GM21723 (cell line): ENCODE measurements at regions not wholly inside any gene's neighbourhood (a gene's known extent, or its start where the extent isn't known, plus 50 kb on each side); places are given as distances from the start of the nearest gene placed in this dataset.
"Not testable (repeated sequence)": the region's sequence is repeated elsewhere in the genome, so short reads cannot be mapped to it uniquely, and the experiment has no call there.

Experiments
- ATAC-seq: cut with Tn5 transposase; IDR thresholded peaks from one replicate; pipeline ENCODE4 v1.9.1; 2021; ENCODE audit warnings: mild to moderate bottlenecking, moderate library complexity; ENCODE audit not compliant: unreplicated experiment

DNA sequence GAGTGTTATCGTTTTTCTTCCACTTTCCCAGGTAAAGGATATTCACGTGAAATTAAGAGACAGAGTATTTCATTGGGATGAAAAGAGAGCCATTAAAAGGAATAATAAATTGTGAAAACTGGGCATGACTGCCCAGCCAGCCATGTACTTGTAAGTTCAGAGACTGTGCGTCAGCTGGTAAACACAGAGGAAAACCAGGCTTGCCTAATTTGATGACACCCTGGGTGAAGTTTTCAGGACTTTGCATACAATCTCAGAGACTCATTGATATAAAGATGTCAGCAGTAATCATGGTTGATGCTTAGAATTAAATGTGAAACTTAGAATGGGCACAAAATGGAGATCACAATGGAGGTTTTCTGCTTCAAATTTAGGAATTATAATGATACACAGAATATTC, 153.5 kb upstream of the ZEB2 start:
- ATAC-seq, result no peak

DNA sequence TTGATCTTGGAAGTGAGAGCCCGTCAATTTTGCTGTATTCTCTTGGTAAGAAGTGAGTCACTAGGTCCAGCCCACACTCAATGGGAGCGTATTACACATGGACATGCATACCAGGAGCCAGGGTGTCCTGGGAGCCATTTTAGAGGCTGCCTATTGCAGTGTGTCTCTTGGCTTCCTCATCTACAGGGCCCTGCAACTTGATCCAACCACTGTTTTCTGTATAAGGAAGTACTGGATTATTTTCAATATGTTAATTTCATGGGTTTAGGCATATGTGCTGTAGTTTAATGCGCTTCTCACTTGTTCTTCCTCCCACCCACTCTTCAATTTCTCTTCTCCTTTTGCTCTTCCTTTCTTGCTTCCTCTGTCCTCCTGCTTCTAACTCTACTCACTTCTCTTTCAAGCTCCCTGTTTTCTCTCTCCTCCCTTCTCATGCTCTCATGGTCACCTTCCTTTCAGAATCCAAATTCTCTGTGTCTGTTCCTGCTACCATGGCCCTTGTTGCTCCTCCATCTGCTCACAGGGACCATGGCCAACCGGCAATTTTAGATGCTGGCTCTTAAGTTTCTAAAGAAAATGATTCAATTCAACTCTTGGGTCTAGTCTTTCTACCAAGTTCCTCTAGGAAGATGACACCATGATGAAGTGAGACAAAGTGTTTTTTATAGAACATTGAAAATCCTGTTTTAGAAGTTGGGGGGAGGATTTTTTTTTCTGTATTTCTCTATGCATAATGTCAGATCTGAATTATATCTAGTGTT, 152.0 kb upstream of the ZEB2 start:
- ATAC-seq, result no peak

- no peak for ATAC-seq
Measured at GRCh38 chr2:144670738-144671137, 150.8 kb upstream of the ZEB2 start.

- ATAC-seq, result no peak
Measured at GRCh38 chr2:144670080-144670479, 150.2 kb upstream of the ZEB2 start.

DNA sequence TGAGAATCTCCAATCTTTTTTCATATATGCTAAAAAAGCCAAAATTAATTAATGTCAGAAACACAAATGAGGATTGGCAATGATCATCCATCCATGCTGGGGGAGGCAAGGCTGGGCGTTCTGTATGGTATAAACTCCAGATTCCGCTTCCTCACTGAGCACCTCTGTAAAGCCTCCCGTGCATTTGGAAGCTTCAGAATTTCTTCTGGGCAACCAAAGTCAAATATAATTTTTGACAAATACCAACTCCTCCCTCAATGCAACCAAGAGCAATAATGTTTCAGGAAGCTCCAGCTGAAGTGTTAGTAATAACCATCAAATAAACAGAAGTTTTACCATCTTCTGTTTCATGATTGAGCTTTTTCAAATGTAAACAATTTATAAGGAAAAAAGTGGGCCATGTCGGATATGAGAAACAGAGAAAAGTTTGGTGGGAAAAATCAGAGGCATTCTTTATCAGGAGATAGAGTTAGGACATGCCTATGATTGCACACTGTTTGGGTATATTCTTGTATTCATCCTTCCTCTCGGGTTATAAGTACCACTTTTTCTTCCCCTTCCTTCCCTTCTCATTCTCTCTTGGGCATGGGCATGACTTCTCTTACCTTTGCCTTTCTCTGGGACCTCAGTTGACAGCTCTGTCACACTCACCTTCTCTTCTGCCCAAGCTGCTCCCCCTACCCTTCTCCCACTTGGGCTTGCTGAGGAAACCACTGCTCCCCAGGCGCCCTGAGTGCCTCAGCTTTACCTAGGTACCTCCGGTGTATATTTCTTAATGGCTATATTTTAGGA, 149.5 kb upstream of the ZEB2 start:
- ATAC-seq, result no peak

DNA sequence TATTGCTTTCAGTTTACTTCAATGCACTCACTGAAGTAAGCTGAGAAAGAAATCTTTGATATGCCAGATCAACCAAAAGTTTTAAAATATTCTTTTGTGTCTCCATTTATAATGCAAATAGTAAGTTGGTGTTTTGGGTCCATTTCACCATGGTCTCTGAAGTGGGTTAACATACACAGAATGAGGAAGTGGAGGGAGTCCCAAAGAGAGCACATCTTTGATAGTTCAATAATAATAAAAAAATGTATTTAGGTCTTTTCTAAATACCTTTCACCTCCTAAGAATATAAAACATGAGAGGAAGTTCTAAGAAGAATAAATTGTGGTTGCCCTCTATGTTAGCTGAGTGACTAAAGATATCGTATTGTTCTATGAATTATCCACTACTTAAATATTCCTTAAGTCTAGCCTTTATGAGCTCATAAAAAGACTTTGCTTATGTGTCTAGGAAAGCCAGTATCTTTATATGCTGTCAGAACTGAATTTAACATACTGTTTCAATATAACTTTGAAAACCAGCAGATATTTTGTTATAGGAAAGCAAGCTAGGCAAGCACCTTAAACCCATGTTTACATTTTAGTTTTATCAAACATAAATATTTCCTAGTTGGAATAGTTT, 148.7 kb upstream of the ZEB2 start:
- no peak for ATAC-seq

- no peak for ATAC-seq
Measured at GRCh38 chr2:144666032-144666431, 146.1 kb upstream of the ZEB2 start.

GRCh38 chr2:144663207-144663606, 143.3 kb upstream of the ZEB2 start:
- ATAC-seq, result no peak

DNA sequence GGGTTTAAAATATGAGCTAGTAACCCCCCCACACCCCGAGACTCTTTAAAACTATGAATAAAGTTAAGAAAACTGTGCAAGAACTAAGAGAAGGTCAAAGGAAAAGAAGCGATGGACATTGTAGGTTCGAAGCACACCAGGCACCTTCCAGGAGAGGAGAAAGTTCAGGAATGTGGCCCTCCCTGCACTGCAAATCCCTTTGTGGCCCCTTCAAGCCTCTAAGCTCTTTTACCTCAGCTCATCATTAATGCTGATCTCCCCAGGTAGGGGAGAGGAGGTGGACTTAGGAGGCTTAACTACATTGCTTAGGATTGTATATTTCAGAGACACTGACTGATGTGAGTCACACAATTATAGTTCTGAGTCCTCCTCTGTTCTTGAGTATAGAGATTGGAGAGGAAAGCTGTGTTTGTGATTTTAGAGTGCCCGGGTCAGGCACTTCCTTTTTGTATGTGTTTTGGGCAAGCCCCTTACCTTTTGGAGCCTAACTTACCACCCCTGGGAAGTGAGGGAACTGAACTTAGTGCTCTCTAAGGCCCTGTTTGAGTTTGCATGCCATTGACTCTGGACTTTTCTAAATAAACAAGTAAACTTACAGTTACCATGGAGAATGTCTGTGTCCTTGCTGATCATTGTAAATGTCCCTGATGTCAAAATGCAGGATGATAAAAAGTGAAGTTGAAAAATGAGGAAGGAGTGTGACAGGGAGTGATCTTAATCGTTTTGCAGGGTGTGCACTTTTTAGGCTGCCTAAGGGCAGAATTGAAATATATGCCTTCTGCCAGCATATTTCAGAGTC, 140.8 kb upstream of the ZEB2 start:
- ATAC-seq, result no peak

DNA sequence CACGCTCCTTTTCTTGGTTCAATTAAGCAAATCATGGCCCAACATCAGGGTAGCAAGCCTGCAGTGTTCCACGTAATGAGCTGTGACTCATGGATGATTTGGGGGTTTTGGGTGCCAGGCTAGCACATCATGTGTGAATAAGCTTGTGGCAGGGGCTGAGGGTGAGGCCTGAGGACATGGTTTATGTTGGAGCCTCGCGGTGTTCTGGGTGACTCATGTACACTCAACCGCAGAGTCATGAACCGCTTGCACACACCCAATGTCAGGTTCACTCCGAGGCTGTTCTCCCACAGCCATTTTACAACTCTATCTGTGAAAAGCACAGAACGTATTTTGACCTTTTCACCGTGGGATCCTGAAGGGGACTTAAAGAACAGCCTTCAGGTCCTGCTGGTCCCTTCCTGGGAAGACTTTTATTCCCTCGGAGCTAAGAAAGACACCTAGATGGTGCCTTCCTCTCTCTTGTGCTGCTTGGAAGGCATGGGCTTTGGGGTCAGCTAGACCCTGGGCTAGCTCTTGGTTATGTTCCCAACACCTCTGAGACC, 139.9 kb upstream of the ZEB2 start:
- no peak for ATAC-seq

DNA sequence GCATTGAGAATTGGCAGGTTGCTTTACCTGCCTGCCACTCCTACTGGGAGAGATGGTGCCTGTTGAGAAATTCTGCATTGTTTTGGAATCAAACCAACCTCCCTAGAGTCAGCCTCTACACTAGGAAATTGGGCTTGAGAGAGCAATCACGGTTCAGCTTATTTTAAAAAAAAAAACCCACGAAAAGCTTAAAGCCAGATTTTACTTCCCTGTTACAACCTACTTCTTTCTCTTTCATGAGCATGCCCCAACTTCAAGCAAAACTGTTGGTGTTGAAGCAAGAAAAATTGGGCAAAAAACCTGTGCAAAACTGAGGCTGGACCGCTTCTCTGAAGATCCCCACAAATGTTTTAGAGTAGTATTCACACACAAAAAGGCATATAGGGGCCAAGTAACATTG, 134.6 kb upstream of the ZEB2 start:
- ATAC-seq, result no peak

DNA sequence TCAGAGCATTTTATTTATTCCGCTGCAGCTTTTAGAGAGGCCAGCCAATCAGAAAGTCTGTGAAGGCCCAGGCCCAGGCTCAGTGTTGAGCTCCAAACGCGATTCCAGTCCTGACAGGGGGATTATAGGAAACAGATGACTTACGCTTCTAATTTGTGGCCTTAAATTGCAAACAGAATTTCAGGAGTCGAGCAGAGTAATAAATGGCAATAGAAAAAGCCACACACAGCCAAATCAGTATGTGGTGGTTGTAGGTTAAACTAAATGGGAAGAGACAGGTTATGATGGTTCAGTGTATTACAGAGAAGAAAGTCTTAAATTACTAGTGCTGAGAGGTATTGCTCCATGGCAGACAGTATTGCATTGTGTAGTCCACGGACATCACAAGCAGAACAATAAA, 131.0 kb upstream of the ZEB2 start:
- no peak for ATAC-seq

GRCh38 chr2:144648837-144649465, 129.0 kb upstream of the ZEB2 start:
- ATAC-seq, result no peak

- ATAC-seq, result no peak
Measured at GRCh38 chr2:144645083-144645778, 125.3 kb upstream of the ZEB2 start.

DNA sequence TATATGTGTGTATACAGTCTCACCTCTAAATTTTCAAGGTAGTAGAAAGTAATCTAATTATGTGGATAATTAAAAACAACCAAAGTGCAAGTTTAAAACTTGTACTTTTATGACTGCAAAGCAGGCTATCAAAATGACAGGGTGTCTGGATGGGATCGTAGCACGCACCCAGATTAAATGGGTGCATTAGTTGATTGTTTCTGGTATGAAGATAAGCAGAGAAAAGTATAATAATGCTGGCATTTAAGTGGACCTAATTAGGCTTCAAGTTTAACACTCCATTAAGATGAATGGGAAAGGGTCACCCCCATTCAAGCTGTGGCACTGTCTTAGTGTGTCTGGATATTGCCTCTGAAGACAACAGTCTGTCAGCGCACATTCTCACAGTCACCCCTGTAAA, 124.6 kb upstream of the ZEB2 start:
- ATAC-seq, result no peak

GRCh38 chr2:144643537-144644336, 123.8 kb upstream of the ZEB2 start:
- ATAC-seq, result no peak

GRCh38 chr2:144642856-144643255, 122.9 kb upstream of the ZEB2 start:
- ATAC-seq, result no peak

GRCh38 chr2:144642131-144642530, 122.2 kb upstream of the ZEB2 start:
- no peak for ATAC-seq

- ATAC-seq, result not testable (repeated sequence)
Measured at GRCh38 chr2:144638250-144638649, 118.3 kb upstream of the ZEB2 start.
